22Rv1 (cell line): ENCODE measurements at regions not wholly inside any gene's neighbourhood (a gene's known extent, or its start where the extent isn't known, plus 50 kb on each side); places are given as distances from the start of the nearest gene placed in this dataset.

Experiments used
- CTCF ChIP-seq: fragments of 450-650 bp; IDR thresholded peaks from 2 replicates; pipeline ENCODE4 v1.5.1; 2017; ENCODE audit warnings: mild to moderate bottlenecking
- ZFX ChIP-seq: fragments of 450-650 bp; IDR thresholded peaks from 2 replicates; pipeline ENCODE4 v1.6.1; 2017; ENCODE audit warnings: antibody characterized with exemption, borderline replicate concordance

DNA sequence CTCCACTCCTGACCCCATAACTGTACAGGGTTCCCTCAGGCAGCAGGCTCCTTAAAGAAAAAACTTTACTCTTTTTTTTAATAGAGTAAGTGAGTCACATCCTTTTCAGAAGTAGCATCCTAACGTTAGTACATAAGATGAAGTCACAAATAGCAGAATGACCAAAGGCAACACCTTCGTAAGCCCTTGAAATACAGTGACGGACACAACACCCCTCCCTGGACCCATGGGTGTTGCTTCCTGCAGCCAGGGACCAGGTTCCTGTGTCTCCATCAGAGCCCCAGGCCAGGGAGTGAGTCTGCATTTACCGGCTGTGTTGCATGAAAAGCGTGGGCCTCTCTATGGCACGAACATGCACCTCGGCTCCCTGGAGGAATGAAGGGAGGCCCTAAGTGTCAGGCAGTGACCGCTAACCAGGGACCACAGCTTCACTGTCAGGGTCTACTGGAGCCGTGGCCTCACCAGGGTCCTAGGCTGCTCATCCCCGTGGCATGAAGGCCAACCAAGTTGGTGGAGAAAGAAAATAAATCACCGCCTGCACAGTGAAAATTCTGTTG is 340.0 kb upstream of the SFSWAP start:
- TF ChIP-seq CTCF, result no peak
- no peak for TF ChIP-seq ZFX
